Right ventricle myocardium superior (tissue), 1 donor: ENCODE measurements at regions not wholly inside any gene's neighbourhood (a gene's known extent, or its start where the extent isn't known, plus 50 kb on each side); places are given as distances from the start of the nearest gene placed in this dataset.
"Not testable (repeated sequence)": the region's sequence is repeated elsewhere in the genome, so short reads cannot be mapped to it uniquely, and the experiment has no call there.

Experiments used
- ATAC-seq: fragments of 200-7000 bp; cut with Tn5 transposase; one replicate; pipeline ENCODE4 v1.9.1; 2020; ENCODE audit warnings: mild to moderate bottlenecking; ENCODE audit not compliant: poor library complexity
- DNase-seq: peaks from one replicate; pipeline ENCODE4 v3.0.0-alpha.2; 2020
- intact Hi-C: fragments of 100-400 bp; cut with DNase I; formaldehyde crosslinking; loops from one replicate; pipeline ENCODE4 v1.11.2; 2022
- donor health status: DM: no; HTN: yes; CAD: no; lungs with severe emphysema.

DNA sequence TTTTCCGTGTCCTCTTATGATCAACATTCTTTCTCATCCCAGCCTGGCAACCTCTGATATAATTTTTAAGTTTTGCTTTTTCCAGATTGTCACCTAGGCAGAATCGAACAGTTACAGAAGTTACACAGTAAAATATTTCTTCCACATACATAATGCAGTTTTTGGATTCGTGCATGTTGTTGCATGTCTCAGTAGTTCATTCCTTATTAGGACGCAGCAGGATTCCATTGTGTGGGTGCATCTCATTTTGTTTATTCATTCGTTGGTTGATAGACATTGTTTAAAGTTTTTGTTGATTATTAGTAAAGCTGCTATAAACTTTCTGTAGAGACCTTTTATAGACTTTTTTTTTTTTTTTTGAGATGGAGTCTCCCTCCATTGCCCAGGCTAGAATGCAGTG is 284.3 kb upstream of the FERMT1 start:
- intact Hi-C loops: no loop called here
- ATAC-seq: no peak
- no peak for DNase-seq

DNA sequence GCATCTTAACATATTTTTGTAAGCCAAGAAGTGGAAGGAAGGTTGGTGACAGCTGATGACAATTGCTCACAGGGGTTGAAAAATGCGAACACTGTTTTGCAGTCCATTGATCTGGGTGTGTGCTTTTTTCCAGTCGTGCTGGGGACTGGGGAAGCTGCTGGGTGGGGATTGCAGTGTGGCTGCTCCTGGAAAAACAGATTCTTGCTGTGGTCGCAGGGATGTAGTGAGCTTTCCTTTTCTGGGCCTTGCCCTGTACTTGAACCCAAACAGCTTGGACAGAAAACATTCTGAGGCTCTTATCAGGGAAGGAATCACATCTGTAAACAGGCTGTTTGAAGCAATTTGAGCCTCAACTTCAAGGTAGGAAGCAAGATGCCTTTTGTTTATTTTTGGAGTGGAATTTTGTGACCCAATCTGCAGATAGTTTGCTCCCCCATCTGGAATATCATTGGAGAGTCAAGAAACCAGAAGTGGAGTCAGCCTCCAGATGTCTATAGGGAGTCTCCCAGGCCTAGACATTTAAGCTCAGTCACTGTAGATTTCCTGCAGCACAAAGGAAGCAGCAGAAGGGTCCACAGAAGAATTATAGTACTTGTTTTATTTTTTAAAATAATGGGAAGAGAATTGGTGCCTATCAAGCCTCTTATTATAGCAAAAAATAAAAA is 279.2 kb upstream of the FERMT1 start:
- ATAC-seq: no peak
- intact Hi-C loops: no loop called here
- DNase-seq: no peak

DNA sequence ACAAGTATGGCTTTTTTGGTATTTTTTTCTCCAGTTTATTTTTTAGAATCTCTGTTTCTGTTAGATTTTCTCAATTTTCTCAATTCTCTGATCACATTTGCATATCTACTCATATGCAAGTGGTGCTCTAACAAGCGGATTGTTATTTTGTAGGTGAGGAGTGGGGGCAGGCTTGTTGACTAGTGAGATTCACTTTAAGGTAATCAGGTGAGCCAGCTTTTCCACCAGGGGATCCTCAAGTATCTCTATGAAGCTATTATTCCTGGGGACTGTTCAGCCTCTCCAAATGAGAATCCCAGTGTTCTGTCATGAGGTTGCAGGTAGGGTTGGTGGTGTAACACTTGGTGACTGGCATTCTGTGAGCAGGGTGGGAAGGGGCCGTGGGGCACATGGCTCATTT is 274.3 kb upstream of the FERMT1 start:
- intact Hi-C loops: no loop called here
- ATAC-seq (no peak), DNase-seq (no peak)

DNA sequence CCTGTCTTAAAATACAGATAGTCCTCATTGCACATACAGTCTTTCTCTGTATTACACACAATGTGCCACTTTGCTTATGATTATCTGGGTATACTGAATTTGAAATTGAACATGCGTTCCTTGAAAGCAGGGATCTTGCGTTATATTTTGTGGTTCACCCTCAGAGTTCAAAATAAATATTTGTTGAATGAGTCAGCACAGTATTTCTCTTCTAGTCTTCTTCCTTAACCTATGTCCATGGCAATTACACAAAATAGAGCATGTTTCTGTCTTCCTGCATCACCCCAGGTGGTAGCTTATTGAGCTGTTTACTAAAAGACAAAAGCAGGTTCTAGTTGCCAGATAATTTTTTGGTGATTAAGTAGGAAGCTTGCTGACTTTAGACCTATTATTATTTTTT is 272.9 kb upstream of the FERMT1 start:
- ATAC-seq: no peak
- intact Hi-C loops: no loop called here

DNA sequence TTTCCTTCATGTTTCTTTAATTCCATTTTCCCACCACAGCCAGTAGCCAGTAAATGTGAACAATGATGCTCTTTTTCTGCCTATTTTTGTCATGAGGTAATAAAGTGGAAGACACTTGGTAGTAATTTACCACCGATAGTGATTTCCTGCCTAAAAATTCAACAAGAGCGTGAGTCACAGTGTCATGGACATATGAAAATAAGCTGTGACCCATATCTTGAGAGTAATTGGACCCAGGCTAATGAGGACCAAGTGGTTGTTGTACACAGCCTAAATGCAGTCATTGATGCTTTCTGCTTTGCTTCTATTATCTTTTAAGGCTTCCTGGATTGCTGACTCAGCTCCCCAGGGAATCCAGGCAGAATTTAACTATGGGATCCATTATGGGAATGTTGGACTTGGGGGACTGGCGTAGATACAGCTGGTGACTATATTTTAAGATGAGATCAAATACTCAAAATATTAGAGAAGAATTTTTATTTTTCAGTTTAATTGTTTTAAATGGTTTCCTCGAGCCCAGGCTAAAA is 265.9 kb upstream of the FERMT1 start:
- ATAC-seq: no peak
- DNase-seq: no peak
- intact Hi-C loops: no loop called here

More for the DNA sequence above, 272.9 kb upstream of the FERMT1 start:
- no peak for DNase-seq

DNA sequence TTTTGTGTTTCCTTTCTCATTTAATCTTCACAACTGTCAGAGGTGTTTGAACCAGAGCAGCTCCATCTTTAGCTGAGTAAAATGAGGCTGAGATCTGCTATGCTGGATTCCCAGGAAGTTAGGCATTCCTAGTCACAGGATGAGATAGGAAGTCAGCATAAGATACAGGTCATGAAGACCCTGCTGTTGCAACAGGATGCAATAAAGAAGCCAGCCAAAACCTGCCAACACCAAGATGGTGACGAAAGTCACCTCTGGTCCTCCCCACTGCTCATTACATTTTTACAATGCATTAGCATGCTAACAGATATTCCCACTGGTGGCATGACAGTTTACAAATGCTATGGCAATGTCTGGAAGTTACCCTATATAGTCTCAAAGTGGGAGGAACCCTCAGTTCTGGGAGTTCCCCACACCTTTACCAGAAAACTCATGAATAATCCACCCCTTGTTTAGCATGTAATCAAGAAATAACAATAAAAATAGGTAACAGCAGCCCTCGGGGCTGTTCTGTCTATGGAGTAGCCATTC is 262.2 kb upstream of the FERMT1 start:
- DNase-seq: no peak
- no peak for ATAC-seq
- intact Hi-C loops: no loop called here

DNA sequence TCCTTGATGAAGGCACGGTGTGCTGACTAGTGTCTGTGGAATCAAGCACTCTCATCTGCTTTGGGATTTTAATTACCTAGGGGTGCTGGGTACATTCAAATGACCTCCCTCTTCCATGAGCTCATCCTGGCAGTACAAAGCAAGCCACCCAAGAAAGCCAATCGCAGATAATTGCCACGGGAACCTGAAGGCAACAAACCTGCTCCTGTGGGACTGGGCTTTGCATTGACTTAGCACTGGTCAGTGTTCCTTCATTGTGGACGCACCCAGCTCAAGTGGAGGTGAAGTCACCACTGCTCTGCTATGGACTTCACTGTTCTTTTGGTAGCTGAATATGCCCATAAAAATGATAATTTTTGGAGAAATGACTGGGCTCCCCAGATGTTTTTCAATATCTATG is 261.6 kb upstream of the FERMT1 start:
- ATAC-seq (no peak), DNase-seq (no peak)
- intact Hi-C loops: no loop called here

DNA sequence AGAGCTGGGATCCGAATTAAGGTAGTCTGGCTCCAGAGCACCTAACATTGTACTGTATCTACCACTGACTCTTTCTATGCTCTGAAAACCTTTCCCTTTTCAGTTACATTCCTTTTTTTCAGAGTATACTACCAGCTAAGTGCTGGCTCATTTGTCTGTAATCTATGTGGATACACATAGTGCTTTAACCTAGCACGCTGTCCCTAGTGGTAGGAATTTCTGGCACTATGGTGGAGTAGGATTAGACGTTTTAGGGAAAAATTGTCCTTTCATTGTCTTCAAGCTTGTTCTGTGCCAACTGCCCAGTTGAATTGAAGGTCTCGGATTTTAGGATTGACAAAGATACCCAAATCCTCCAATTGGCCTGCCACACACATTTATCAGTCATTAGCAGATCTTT is 259.1 kb upstream of the FERMT1 start:
- ATAC-seq: no peak
- intact Hi-C loops: no loop called here
- DNase-seq: no peak

DNA sequence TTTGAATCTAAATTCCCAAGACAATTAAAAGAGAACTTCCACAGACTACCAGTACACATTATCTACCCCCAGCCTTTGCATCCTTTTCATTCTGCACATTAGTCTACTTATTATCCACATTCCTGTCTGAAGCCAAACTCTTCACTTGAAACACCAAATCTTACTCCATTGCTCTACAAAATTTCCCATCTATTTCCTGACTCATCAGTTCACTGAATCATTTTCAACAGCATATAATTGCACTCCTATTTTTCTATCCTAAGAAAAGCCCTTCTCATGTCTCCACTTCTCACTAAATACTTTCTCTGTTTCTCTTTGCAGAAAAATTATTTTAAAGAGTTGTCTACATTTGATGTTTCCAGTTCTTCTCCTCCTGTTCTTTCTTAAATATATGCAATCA is 239.4 kb upstream of the FERMT1 start:
- intact Hi-C loops: no loop called here
- ATAC-seq (no peak), DNase-seq (no peak)

DNA sequence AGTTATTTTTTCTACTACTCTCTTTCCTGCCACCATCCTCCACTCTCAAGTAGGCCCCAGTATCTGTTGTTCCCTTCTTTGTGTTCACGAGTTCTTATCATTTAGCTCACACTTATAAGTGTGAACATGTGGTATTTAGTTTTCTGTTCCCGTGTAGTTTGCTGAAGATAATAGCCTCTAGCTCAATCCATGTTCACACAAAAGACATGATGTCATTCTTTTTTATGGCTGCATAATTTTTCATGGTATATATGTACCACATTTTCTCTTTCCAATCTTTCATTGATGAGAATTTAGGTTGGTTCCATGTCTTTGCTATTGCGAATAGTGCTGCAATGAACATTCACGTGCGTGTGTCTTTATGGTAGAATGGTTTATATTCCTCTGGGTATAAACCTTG is 237.9 kb upstream of the FERMT1 start:
- intact Hi-C loops: no loop called here
- DNase-seq: no peak

DNA sequence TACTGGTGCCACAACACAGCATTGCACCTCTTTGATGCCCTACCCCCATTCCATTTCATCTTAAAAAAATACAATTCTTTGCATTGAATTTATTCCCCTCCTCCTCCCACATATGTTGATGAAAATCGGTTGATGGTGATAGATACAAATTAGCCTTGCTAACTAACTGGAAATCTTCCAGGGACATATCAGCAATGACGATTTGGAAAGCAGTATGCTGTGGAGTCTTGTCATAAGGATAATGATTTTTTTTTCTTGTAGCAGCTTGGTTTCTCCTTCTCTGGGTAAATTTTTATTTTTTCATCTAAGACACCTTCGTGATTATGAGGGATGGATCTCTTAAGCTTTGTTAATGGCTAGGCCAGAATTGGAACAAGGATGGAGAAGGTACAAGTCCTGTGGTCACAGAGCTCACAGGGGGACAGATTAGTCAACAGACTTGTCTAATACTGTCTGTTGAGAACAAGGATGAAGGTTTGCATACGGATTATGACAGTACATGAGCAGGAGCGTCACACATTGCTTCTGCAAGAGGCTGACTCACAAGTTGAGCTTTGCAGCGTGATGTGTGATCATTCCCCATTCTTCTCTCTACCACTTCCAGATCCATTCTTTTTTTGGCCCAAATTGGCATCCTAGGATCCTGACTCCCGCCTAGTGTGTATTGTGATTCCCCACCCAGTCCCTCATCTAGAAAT is 233.1 kb upstream of the FERMT1 start:
- intact Hi-C loops: no loop called here
- ATAC-seq: no peak

More for the DNA sequence above, 237.9 kb upstream of the FERMT1 start:
- ATAC-seq: no peak

DNA sequence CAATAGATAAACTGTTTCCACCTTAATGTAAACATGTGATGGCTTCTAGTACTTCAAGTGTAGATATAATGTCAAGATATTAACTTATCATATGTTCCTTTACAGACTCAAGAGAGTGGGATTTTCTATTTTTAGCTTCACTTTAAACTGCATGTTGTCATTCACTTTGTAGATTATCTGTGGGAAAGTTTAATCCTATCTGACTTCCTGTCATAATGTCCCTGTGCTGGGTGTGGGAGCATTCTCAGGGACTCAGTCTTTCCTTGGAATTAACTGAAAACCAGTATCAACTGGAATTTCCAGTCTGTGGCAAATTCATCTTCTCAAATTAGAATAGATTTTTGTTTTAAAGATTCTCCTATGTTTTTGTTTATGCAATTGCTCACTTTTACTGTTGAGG is 226.1 kb upstream of the FERMT1 start:
- intact Hi-C loops: no loop called here
- DNase-seq: no peak
- ATAC-seq: no peak

More for the DNA sequence above, 233.1 kb upstream of the FERMT1 start:
- no peak for DNase-seq

DNA sequence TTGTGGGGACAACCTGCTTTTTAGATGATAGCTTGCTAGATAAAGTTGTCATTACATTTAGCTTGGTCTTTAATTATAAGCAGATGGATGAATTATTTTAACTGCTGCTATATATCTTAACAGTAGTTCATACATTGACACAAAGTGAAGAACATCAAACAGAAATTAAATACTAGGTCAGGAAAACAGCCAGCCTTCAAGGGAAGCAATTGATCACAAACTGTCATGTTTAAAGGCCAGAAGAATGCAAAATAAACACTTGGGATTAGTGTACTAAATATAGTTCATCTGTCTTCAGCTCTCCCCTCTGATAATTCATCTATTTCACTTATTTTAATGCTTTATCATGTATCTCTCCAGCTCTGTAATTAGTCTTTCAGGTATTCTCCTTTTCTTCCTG is 225.1 kb upstream of the FERMT1 start:
- intact Hi-C loops: no loop called here
- no peak for ATAC-seq
- no peak for DNase-seq

DNA sequence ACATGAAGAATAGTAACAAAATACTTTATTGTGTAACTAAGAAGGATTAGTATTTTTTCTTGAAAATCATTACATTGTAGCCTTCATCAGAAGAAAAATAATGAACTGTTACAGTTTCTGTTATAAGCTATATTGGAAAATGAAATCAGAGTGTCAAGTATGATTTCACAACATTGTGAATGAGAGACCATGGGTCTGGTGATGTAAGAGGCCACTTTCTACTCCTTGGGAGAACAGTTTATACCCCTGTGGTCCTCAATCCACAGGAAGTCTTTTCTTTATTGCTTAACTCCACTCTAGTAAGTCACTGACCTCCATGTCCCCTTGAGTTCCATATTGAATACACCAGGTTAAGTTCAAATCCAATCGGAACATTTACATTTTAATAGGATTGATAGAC is 218.7 kb upstream of the FERMT1 start:
- intact Hi-C loops: no loop called here
- no peak for DNase-seq
- no peak for ATAC-seq

DNA sequence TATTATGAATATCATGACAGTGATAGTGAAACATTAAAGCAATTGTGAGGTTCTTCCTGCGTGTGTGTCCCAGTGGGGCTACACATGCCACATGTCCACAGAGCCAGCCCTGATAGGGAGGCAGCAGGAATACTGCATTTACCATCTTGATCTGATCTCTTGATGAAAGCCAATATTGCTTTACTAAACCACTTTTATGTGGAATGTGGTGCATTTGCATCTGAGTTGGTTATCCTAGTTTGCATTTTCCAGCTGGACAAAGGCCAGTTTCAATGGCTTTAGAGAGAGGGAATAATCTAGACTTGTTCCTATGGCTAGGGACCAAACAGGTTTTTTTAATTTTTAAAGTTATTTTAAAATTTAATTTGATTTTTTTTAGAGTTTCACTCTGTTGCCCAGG is 216.3 kb upstream of the FERMT1 start:
- DNase-seq: no peak
- ATAC-seq: no peak
- intact Hi-C loops: no loop called here

DNA sequence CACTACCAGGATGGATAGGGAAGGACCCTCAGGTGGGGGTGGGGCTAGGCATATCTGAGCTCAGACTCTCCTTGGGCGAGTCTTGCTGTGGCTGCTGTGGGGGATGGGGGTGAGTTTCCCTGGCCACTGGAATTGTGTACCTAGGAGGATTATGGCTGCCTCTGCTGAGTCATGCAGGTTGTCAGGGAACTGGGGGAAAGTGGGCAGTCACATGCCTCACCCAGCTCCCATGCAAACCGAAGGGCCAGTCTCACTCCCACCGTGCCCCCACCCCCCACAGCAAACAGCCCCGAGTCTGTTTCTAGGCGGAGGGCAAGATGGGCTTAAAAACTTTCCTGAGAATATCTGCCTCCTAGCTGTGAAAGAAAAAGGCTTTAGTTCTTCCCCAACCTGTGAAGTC is 210.3 kb upstream of the FERMT1 start:
- DNase-seq: no peak
- no peak for ATAC-seq
- intact Hi-C loops: no loop called here

DNA sequence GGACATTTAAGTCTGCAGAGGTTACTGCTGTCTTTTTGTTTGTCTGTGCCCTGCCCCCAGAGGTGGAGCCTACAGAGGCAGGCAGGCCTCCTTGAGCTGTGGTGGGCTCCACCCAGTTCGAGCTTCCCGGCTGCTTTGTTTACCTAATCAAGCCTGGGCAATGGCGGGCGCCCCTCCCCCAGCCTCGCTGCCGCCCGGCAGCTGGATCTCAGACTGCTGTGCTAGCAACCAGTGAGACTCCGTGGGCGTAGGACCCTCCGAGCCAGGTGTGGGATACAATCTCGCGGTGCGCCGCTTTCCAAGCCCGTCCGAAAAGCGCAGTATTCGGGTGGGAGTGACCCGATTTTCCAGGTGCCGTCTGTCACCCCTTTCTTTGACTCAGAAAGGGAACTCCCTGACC is 198.4 kb upstream of the FERMT1 start:
- intact Hi-C loops: not testable (repeated sequence)

DNA sequence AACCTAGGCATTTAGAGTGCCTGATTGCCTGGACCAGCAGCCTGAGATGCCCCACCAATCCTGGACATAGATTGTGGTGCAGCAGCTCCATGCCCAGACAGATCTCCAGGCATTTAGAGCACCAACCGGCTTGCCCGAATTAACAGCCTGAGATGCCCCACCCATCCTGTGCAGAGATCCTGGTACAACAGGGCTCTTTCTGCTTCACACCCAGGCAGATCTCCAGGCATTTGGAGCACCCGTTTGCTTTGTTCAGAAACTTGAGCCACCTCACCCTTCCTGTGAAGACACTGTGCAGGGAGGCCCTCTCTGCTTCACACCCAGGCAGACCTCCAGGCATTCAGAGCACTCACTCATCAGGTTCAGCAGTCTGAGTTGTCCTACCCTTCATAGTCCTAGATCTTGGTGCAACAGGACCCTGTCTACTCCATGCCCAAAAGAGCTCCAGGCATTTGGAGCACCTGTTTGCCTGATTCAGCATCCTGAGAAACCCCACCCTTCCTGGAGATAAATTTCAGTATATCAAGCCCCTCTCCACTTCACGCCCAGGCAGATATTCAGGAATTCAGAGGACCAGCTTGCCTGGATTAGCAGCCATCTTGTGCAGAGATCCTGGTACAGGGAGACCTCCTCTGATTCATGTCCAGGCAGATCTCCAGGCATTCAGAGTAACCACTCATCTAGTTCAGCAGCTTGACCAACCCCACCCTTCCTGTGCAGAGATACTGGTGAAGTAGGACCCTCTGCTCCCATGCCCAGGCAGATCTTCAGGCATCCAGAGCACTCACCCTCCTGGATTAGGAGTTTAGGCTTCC is 189.2 kb upstream of the FERMT1 start:
- intact Hi-C loops: no loop called here
- DNase-seq (no peak), ATAC-seq (no peak)

More for the DNA sequence above, 198.4 kb upstream of the FERMT1 start:
- not testable (repeated sequence) for ATAC-seq, DNase-seq

DNA sequence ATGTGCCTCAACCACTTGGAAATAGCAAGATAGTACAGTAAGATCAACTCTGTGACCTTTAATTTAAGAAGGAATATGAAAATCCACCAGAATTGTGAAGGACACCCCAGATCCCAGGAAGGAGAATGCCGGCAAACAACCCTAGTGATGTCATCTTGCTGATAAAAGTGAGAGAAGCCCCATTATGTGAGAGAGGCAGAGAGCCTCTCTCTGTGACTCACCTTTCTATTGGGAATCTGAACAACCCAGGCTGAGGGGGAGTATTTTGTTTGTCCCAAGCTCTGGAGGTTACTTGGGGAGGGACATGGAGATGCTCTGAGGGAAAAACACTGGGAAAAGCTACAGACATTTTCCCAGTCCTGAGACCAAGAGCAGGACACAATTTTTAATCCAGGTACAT is 188.3 kb upstream of the FERMT1 start:
- ATAC-seq (no peak), DNase-seq (no peak)
- intact Hi-C loops: no loop called here
